Left lung (tissue), 4 donors: ENCODE measurements at regions not wholly inside any gene's neighbourhood (a gene's known extent, or its start where the extent isn't known, plus 50 kb on each side); places are given as distances from the start of the nearest gene placed in this dataset.

ENCODE experiments used
- ATAC-seq: fragments of 200-7000 bp; cut with Tn5 transposase; one replicate; pipeline ENCODE4 v1.9.1; 2020; ENCODE audit warnings: moderate library complexity
- DNase-seq, 4 donors: peaks; one replicate each; pipeline ENCODE4 v3.0.0-alpha.2; 2013 to 2020
- H3K27ac ChIP-seq, 2 donors: fragments of 200-600 bp; sonication (generic) in 1 of 2; one replicate each; pipeline versions ENCODE4 v1.5.0 to v1.8.0; 2020 to 2021
- H3K27me3 ChIP-seq, 2 donors: fragments of 200-600 bp; sonication (generic) in 1 of 2; one replicate each; pipeline versions ENCODE4 v1.5.0 to v1.8.0; 2020 to 2021
- H3K36me3 ChIP-seq, 2 donors: fragments of 200-600 bp; sonication (generic) in 1 of 2; one replicate each; pipeline versions ENCODE4 v1.5.0 to v1.8.0; 2020 to 2021
- H3K4me1 ChIP-seq, 2 donors: fragments of 200-600 bp; one replicate each; pipeline ENCODE4 v1.8.0; 2021
- H3K4me3 ChIP-seq, 2 donors: fragments of 200-600 bp; sonication (generic) in 1 of 2; one replicate each; pipeline versions ENCODE4 v1.5.0 to v1.8.0; 2020 to 2021; ENCODE audit warnings: mild to moderate bottlenecking in 1 of 2
- H3K9me3 ChIP-seq, 2 donors: fragments of 200-600 bp; sonication (generic) in 1 of 2; one replicate each; pipeline versions ENCODE4 v1.5.0 to v1.8.0; 2020 to 2021
- CTCF ChIP-seq, 2 donors: fragments of 200-600 bp; sonication (generic) in 1 of 2; IDR thresholded peaks; one replicate each; pipeline versions ENCODE4 v1.5.0 to v1.8.0; 2021; ENCODE audit warnings: antibody characterized with exemption in 2 of 2
- intact Hi-C, 2 donors: fragments of 100-400 bp; cut with DNase I; formaldehyde crosslinking; loops; one replicate each; pipeline versions ENCODE4 v1.11.2 to v1.14.2; 2022
- donor health status: DM: no; HTN: yes; CAD: no.
- donor health status: DM: no; HTN: no; CAD: no.

DNA sequence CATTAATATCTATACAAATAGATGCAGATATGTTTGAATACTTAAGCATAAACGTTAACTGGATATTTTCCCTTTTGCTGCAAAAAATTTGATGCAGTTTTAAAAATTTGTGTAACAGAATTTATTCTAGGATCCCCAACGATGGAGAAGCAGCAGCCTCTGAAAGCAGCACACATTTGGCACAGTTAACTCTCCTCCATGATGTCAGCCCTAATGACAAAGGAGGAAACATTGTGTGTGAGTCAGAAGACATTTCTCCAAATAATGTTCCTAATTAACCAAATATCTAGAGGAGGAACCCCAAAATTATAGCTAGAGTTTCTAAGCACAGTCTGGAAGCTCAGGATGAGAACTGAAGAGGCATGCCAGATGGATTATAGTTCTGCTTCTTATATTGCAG, 281.9 kb upstream of the MAD2L1 start:
- DNase-seq: no peak
- Histone ChIP-seq H3K4me3 (no peak overlapping the region), H3K9me3 (no peaks in the 10 kb centered on the region), H3K27me3 (no peaks in the 10 kb centered on the region), H3K27ac (no peak overlapping the region), H3K4me1 (no peaks in the 10 kb centered on the region), H3K36me3 (no peaks in the 10 kb centered on the region)
- intact Hi-C loops: no loop called here
- TF ChIP-seq CTCF (IDR thresholded peaks at IDR 0.05): no peak
- no peak for ATAC-seq

- no peak overlapping the region for H3K4me3 ChIP-seq
- no peaks in the 10 kb centered on the region for H3K9me3 ChIP-seq
- DNase-seq (no peak), ATAC-seq (no peak)
- no peaks in the 10 kb centered on the region for H3K4me1 ChIP-seq
- H3K36me3 ChIP-seq: no peaks in the 10 kb centered on the region
- TF ChIP-seq CTCF (IDR thresholded peaks at IDR 0.05): no peak
- no peak overlapping the region for H3K27ac ChIP-seq
- intact Hi-C loops: no loop called here
- H3K27me3 ChIP-seq: no peaks in the 10 kb centered on the region
Measured at GRCh38 chr4:120331486-120332370, 265.1 kb upstream of the MAD2L1 start.

GRCh38 chr4:120329386-120329785, 262.7 kb upstream of the MAD2L1 start:
- Histone ChIP-seq H3K36me3 (no peaks in the 10 kb centered on the region), H3K4me3 (no peak overlapping the region), H3K9me3 (no peaks in the 10 kb centered on the region), H3K27ac (no peak overlapping the region), H3K27me3 (no peaks in the 10 kb centered on the region), H3K4me1 (no peaks in the 10 kb centered on the region)
- DNase-seq: no peak
- intact Hi-C loops: no loop called here
- no peak for TF ChIP-seq CTCF (IDR thresholded peaks at IDR 0.05)
- ATAC-seq: no peak

- Histone ChIP-seq H3K4me1 (no peaks in the 10 kb centered on the region), H3K27ac (no peak overlapping the region), H3K4me3 (no peak overlapping the region), H3K9me3 (no peaks in the 10 kb centered on the region), H3K36me3 (no peaks in the 10 kb centered on the region), H3K27me3 (no peaks in the 10 kb centered on the region)
- no peak for TF ChIP-seq CTCF (IDR thresholded peaks at IDR 0.05)
- intact Hi-C loops: no loop called here
- ATAC-seq: no peak
- no peak for DNase-seq
Measured at GRCh38 chr4:120327276-120327675, 260.6 kb upstream of the MAD2L1 start.

DNA sequence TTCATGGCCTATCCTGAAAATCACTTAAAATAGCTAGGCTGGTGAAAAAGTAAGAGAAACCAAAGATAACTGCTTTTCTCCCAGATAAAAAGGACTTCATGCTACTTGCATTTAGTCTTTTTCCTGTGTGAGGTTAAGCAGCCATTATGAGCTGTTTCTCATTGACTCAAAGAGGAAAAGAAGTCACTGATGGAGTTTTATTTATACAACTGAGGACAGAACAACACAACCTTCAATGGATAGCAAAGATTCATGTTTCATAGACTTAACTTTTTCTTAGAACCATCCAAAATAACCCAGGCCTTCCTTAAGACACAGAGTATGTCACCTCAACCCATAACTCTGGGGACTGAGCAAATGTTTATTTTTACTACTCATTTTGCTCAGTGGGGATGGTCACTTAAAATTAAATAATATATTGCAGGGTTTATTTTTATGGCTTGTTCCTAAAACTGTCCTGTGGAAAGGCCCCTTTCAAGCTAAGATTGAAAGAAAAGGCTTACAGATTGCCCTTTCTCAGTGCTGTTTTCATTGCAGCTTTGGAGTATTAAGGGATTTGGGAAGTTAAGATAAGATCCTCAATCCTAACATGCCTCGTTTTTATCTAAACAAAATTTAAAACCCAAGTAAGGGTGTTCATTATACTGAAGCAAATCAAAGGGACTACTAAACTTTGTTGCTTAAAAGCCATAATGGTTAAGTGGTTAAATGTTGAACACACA, 252.6 kb upstream of the MAD2L1 start:
- no peaks in the 10 kb centered on the region for H3K27me3 ChIP-seq
- no peak overlapping the region for H3K27ac ChIP-seq
- no peak for ATAC-seq
- intact Hi-C loops: no loop called here
- TF ChIP-seq CTCF (IDR thresholded peaks at IDR 0.05): no peak
- no peak overlapping the region for H3K4me3 ChIP-seq
- no peaks in the 10 kb centered on the region for H3K36me3 ChIP-seq
- no peaks in the 10 kb centered on the region for H3K9me3 ChIP-seq
- H3K4me1 ChIP-seq: no peaks in the 10 kb centered on the region
- no peak for DNase-seq
